H1 (cell line): ENCODE measurements at regions not wholly inside any gene's neighbourhood (a gene's known extent, or its start where the extent isn't known, plus 50 kb on each side); places are given as distances from the start of the nearest gene placed in this dataset.

Experiments
- CTCF ChIA-PET: fragments of 300-600 bp; sonication (Branson Sonifier 250); formaldehyde crosslinking; loops from one replicate; lab custom pipeline; 2021; ENCODE audit not compliant: partially characterized antibody; lab: Charles Lee
- POLR2A ChIA-PET: fragments of 300-600 bp; sonication (Branson Sonifier 250); formaldehyde crosslinking; loops from one replicate; lab custom pipeline; 2021; ENCODE audit warnings: inconsistent platforms; ENCODE audit not compliant: partially characterized antibody; lab: Charles Lee
- DNase-seq, 2 experiments: peaks; one replicate each; pipeline versions ENCODE4 v3.0.0 to v3.0.0-alpha.2; 2010 to 2022; ENCODE audit warnings: low spot score in 2 of 2, low read depth in 1 of 2, mixed read lengths in 1 of 2
- FAIRE-seq: peaks from 2 replicates; lab custom pipeline; 2011; peaks lifted over from hg19 to GRCh38; lab: Jason Lieb, UNC
- H2AFZ ChIP-seq: 2 replicates; pipeline ENCODE4 v1.8.1; 2012; ENCODE audit warnings: low read length, inconsistent platforms
- H2AK5ac ChIP-seq: 2 replicates; pipeline ENCODE4 v1.6.1; 2013; ENCODE audit warnings: low read depth, low read length
- H2BK120ac ChIP-seq: replicated peaks from 2 replicates; pipeline ENCODE3; 2013; ENCODE audit warnings: low read depth, low read length, inconsistent platforms
- H2BK12ac ChIP-seq: 2 replicates; pipeline ENCODE4 v1.6.1; 2013; ENCODE audit warnings: low read depth, low read length
- H2BK15ac ChIP-seq: 2 replicates; pipeline ENCODE4 v1.6.1; 2013; ENCODE audit warnings: low read length
- H2BK20ac ChIP-seq: 2 replicates; pipeline ENCODE4 v1.6.1; 2013; ENCODE audit warnings: low read length
- H2BK5ac ChIP-seq: 2 replicates; pipeline ENCODE4 v1.6.1; 2013; ENCODE audit warnings: low read depth, low read length
- H3K14ac ChIP-seq: 2 replicates; pipeline ENCODE4 v1.6.1; 2013; ENCODE audit warnings: inconsistent platforms; ENCODE audit not compliant: insufficient read length
- H3K18ac ChIP-seq: 2 replicates; pipeline ENCODE4 v1.6.1; 2013; ENCODE audit warnings: low read length; ENCODE audit errors: extremely low read depth
- H3K23ac ChIP-seq: 2 replicates; pipeline ENCODE4 v1.6.1; 2013; ENCODE audit warnings: inconsistent platforms; ENCODE audit not compliant: insufficient read length
- H3K23me2 ChIP-seq: 2 replicates; pipeline ENCODE4 v1.6.1; 2013; ENCODE audit warnings: low read depth, low read length
- H3K27ac ChIP-seq: 2 replicates; pipeline ENCODE4 v1.6.1; 2011; ENCODE audit warnings: low read depth, low read length, inconsistent platforms
- H3K27me3 ChIP-seq, 4 experiments: replicated peaks in 1 of 4; 1 replicate in 1 of 4; 2 replicates in 3 of 4; pipeline versions ENCODE4 v1.6.1 to v1.8.1; 2011 to 2013; ENCODE audit warnings: low read length in 3 of 4, mild to moderate bottlenecking in 3 of 4, inconsistent platforms in 2 of 4, mixed read lengths in 2 of 4, moderate library complexity in 1 of 4; ENCODE audit not compliant: control insufficient read depth in 3 of 4, insufficient read depth in 3 of 4; ENCODE audit errors: extremely low read depth in 1 of 4
- H3K36me3 ChIP-seq, 4 experiments: 2 replicates each; pipeline versions ENCODE4 v1.6.1 to v1.8.1; 2011 to 2013; ENCODE audit warnings: mild to moderate bottlenecking in 4 of 4, low read length in 3 of 4, moderate library complexity in 2 of 4, control low read depth in 1 of 4, inconsistent platforms in 1 of 4; ENCODE audit not compliant: insufficient read depth in 4 of 4, control insufficient read depth in 2 of 4
- H3K4ac ChIP-seq: replicated peaks from 2 replicates; pipeline ENCODE3; 2013; ENCODE audit warnings: low read length, low read depth, mixed read lengths, inconsistent platforms; ENCODE audit not compliant: insufficient read length
- H3K4me1 ChIP-seq, 4 experiments: replicated peaks in 1 of 4; 1 replicate in 1 of 4; 2 replicates in 3 of 4; pipeline versions ENCODE4 v1.6.1 to v1.8.1; 2011 to 2013; ENCODE audit warnings: low read length in 3 of 4, inconsistent platforms in 2 of 4, mixed read lengths in 1 of 4; ENCODE audit not compliant: insufficient read depth in 4 of 4, control insufficient read depth in 3 of 4
- H3K4me2 ChIP-seq, 2 experiments: 2 replicates each; pipeline versions ENCODE4 v1.6.1 to v1.8.1; 2011 to 2013; ENCODE audit warnings: low read depth in 2 of 2, low read length in 2 of 2, control low read depth in 1 of 2, inconsistent platforms in 1 of 2, mild to moderate bottlenecking in 1 of 2; ENCODE audit not compliant: insufficient read depth in 1 of 2
- H3K4me3 ChIP-seq, 4 experiments: fragments of 200-600, 300-600 bp in 1 of 4; sonication (generic), shearing (Covaris generic), sonication (Bioruptor Twin) in 1 of 4; 2 replicates each; pipeline versions ENCODE4 v1.5.1 to v1.8.1; 2011 to 2016; ENCODE audit warnings: low read length in 4 of 4, low read depth in 3 of 4, control low read depth in 2 of 4, inconsistent platforms in 2 of 4, mild to moderate bottlenecking in 2 of 4, mixed read lengths in 1 of 4, moderate library complexity in 1 of 4; ENCODE audit not compliant: insufficient read depth in 2 of 4; ENCODE audit errors: extremely low read depth in 1 of 4
- H3K56ac ChIP-seq: replicated peaks from 2 replicates; pipeline ENCODE3; 2013; ENCODE audit warnings: low read depth, mild to moderate bottlenecking, mixed read lengths, low read length, inconsistent platforms; ENCODE audit not compliant: insufficient read length
- H3K79me1 ChIP-seq: 2 replicates; pipeline ENCODE4 v1.6.1; 2013; ENCODE audit warnings: low read depth, low read length, control low read depth
- H3K79me2 ChIP-seq, 2 experiments: 2 replicates each; pipeline versions ENCODE4 v1.6.1 to v1.8.1; 2012 to 2013; ENCODE audit warnings: low read length in 2 of 2, mild to moderate bottlenecking in 2 of 2, inconsistent platforms in 1 of 2; ENCODE audit not compliant: insufficient read depth in 2 of 2, control insufficient read depth in 1 of 2
- H3K9ac ChIP-seq, 4 experiments: replicated peaks in 1 of 4; 1 replicate in 1 of 4; 2 replicates in 3 of 4; pipeline versions ENCODE4 v1.6.1 to v1.8.1; 2011 to 2013; ENCODE audit warnings: low read depth in 3 of 4, low read length in 3 of 4, control low read depth in 2 of 4, mild to moderate bottlenecking in 2 of 4, moderate library complexity in 2 of 4, inconsistent platforms in 1 of 4; ENCODE audit errors: extremely low read depth in 1 of 4
- H3K9me3 ChIP-seq, 2 experiments: 2 replicates each; pipeline versions ENCODE4 v1.6.1 to v1.8.1; 2012 to 2013; ENCODE audit warnings: mild to moderate bottlenecking in 2 of 2, moderate library complexity in 2 of 2, control low read depth in 1 of 2, inconsistent platforms in 1 of 2, low read depth in 1 of 2, low read length in 1 of 2, mixed read lengths in 1 of 2; ENCODE audit not compliant: insufficient read depth in 2 of 2
- H4K20me1 ChIP-seq, 2 experiments: replicated peaks in 1 of 2; 2 replicates each; pipeline versions ENCODE3 to v1.8.1; 2011 to 2013; ENCODE audit warnings: inconsistent platforms in 2 of 2, low read length in 2 of 2, mild to moderate bottlenecking in 1 of 2; ENCODE audit not compliant: insufficient read depth in 2 of 2, control insufficient read depth in 1 of 2
- H4K5ac ChIP-seq: 2 replicates; pipeline ENCODE4 v1.6.1; 2013; ENCODE audit warnings: low read length, low read depth, mixed read lengths, inconsistent platforms; ENCODE audit not compliant: insufficient read length
- H4K8ac ChIP-seq: 2 replicates; pipeline ENCODE4 v1.8.0; 2013; ENCODE audit warnings: mild to moderate bottlenecking, moderate library complexity, low read length, inconsistent platforms; ENCODE audit not compliant: insufficient read depth; ENCODE audit errors: extremely low read depth
- H4K91ac ChIP-seq: replicated peaks from 2 replicates; pipeline ENCODE3; 2013; ENCODE audit warnings: low read length, mixed read lengths, inconsistent platforms; ENCODE audit not compliant: insufficient read length
- ASH2L ChIP-seq: fragments of 200-600, 300-600 bp; sonication (generic); IDR thresholded peaks from one replicate; pipeline ENCODE4 v1.7.1; 2017; ENCODE audit warnings: low read length
- CBX5 ChIP-seq: fragments of 300-800, 300-1000 bp; sonication (generic); IDR thresholded peaks from 2 replicates; pipeline ENCODE4 v1.7.1; 2016; ENCODE audit warnings: antibody characterized with exemption, low read length, low read depth
- CEBPB ChIP-seq: IDR thresholded peaks from 2 replicates; pipeline ENCODE4 v1.6.1; 2012; ENCODE audit warnings: low read depth, low read length
- HDAC2 ChIP-seq, 2 experiments: fragments of 300-600 bp in 1 of 2; sonication (generic) in 1 of 2; IDR thresholded peaks; 2 replicates each; pipeline ENCODE4 v1.6.1; 2011 to 2012; ENCODE audit warnings: low read depth in 2 of 2, low read length in 2 of 2, mild to moderate bottlenecking in 2 of 2, moderate library complexity in 2 of 2, borderline replicate concordance in 1 of 2, inconsistent platforms in 1 of 2
- MAX ChIP-seq: IDR thresholded peaks from 2 replicates; pipeline ENCODE4 v1.6.1; 2012; ENCODE audit warnings: inconsistent platforms
- NANOG ChIP-seq: IDR thresholded peaks from 2 replicates; pipeline ENCODE4 v1.6.1; 2011; ENCODE audit warnings: low read length, low read depth, mild to moderate bottlenecking, inconsistent platforms; ENCODE audit not compliant: insufficient read depth, poor library complexity, severe bottlenecking
- POU5F1 ChIP-seq: IDR thresholded peaks from 2 replicates; pipeline ENCODE4 v1.6.1; 2011; ENCODE audit warnings: low read depth, mild to moderate bottlenecking, low read length, moderate library complexity
- RXRA ChIP-seq: IDR thresholded peaks from 2 replicates; pipeline ENCODE4 v1.6.1; 2011; ENCODE audit warnings: low read depth, mild to moderate bottlenecking, low read length, moderate library complexity; ENCODE audit not compliant: insufficient read depth
- SAP30 ChIP-seq: fragments of 300-600 bp; sonication (generic); IDR thresholded peaks from 2 replicates; pipeline ENCODE4 v1.7.1; 2012; ENCODE audit warnings: low read length, moderate library complexity, mild to moderate bottlenecking, inconsistent platforms; ENCODE audit not compliant: insufficient read depth, insufficient replicate concordance
- TEAD4 ChIP-seq: IDR thresholded peaks from 2 replicates; pipeline ENCODE4 v1.6.1; 2012; ENCODE audit warnings: low read depth, low read length, inconsistent platforms, mixed read lengths
- WGBS, 2 experiments: shearing (Covaris generic) in 1 of 2; methylation state at CpG; one replicate each; pipeline versions ENCODE4 v1.1.6 to v1.1.7; 2013 to 2015; ENCODE audit warnings: low lambda C conversion rate in 2 of 2, mixed read lengths in 2 of 2, inconsistent platforms in 1 of 2, low coverage in 1 of 2, missing lambda C conversion rate in 1 of 2; ENCODE audit not compliant: insufficient replicate concordance in 2 of 2, insufficient coverage in 1 of 2, insufficient read length in 1 of 2; ENCODE audit errors: extremely low coverage in 1 of 2, missing lambda C conversion rate in 1 of 2; 5-methylcytosine and 5-hydroxymethylcytosine counted together

- H3K4me3 ChIP-seq = no peak overlapping the region
- no peaks in the 10 kb centered on the region for H3K9me3 ChIP-seq
- FAIRE-seq (no peak), DNase-seq (no peak)
- no peaks in the 10 kb centered on the region for H3K27me3 ChIP-seq
- peak overlapping the region; percentile 55; the same call in 1 of the 2 replicates for H2AFZ ChIP-seq
- no peaks in the 10 kb centered on the region for H3K79me2 ChIP-seq
- no peaks in the 10 kb centered on the region for H3K23me2 ChIP-seq
- H3K27ac ChIP-seq = no peak overlapping the region
- H2BK12ac ChIP-seq = no peak overlapping the region
- H3K23ac ChIP-seq = no peak overlapping the region
- H3K9ac ChIP-seq = no peak overlapping the region
- no peak overlapping the region for H3K4ac ChIP-seq
- H2BK15ac ChIP-seq = no peak overlapping the region
- no peaks in the 10 kb centered on the region for H3K79me1 ChIP-seq
- H4K20me1 ChIP-seq = no peaks in the 10 kb centered on the region
- H4K91ac ChIP-seq = no peak overlapping the region
- ChIA-PET CTCF (interaction anchor here (0.8 to 1.3 kb wide), 2 partner anchors 14 to 482 kb away, joined by 3 to 5 read pairs; no protein-coding TSS in a partner anchor), POLR2A (no interaction called here)
- H4K8ac ChIP-seq = no peak overlapping the region
- H3K36me3 ChIP-seq = no peaks in the 10 kb centered on the region
- no peak overlapping the region for H2BK120ac ChIP-seq
- H3K56ac ChIP-seq = no peak overlapping the region
- H2BK5ac ChIP-seq = no peak overlapping the region
- H3K18ac ChIP-seq = no peak overlapping the region
- H3K4me2 ChIP-seq = no peak overlapping the region
- WGBS, 2 experiments = 88% methylated on average over 4 of the region's 4 CpGs; no CpG with 5 or more reads in 1 of the 2 experiments
- no peak overlapping the region for H3K14ac ChIP-seq
- TF ChIP-seq CEBPB (no peak), SAP30 (no peak), NANOG (no peak), POU5F1 (no peak), TEAD4 (no peak), HDAC2 (IDR thresholded peaks at IDR 0.05; ENCODE audit: borderline replicate concordance in 1 of 2, low read depth in 2 of 2, low read length in 2 of 2) (no peak), ASH2L (no peak), CBX5 (no peak), MAX (no peak), RXRA (no peak)
- H3K4me1 ChIP-seq = no peaks in the 10 kb centered on the region
- no peak overlapping the region for H2AK5ac ChIP-seq
- no peak overlapping the region for H4K5ac ChIP-seq
- H2BK20ac ChIP-seq = no peak overlapping the region
Measured at GRCh38 chr10:90276894-90277475, 575.6 kb downstream of the KIF20B start.
